G401 (cell line): ENCODE measurements at regions not wholly inside any gene's neighbourhood (a gene's known extent, or its start where the extent isn't known, plus 50 kb on each side); places are given as distances from the start of the nearest gene placed in this dataset.

Experiments used
- DNase-seq: peaks from one replicate; pipeline ENCODE4 v3.0.0-alpha.2; 2015; ENCODE audit warnings: low spot score
- in situ Hi-C: cut with HindIII; loops from 2 replicates; pipeline ENCODE4 v1.10.0; 2016; ENCODE audit warnings: low sequenced_read_pairs, mixed read lengths

GRCh38 chr5:63573380-63573779 is 388.9 kb downstream of the HTR1A start:
- no peak for DNase-seq
- in situ Hi-C loops, result no loop called here

- no peak for DNase-seq
- in situ Hi-C loops, result no loop called here
These were observed 389.5 kb downstream of the HTR1A start for GRCh38 chr5:63572740-63573139.

GRCh38 chr5:63570752-63571151 is 391.5 kb downstream of the HTR1A start:
- no peak for DNase-seq
- in situ Hi-C loops, result no loop called here

GRCh38 chr5:63564789-63565188 is 397.5 kb downstream of the HTR1A start:
- DNase-seq, result no peak
- in situ Hi-C loops, result no loop called here

- DNase-seq, result peak; percentile 73
- in situ Hi-C loops, result no loop called here
These were observed 399.0 kb downstream of the HTR1A start for GRCh38 chr5:63563008-63563917.

GRCh38 chr5:63555874-63556273 is 406.4 kb downstream of the HTR1A start:
- in situ Hi-C loops, result no loop called here
- DNase-seq, result no peak

GRCh38 chr5:63554191-63554590 is 408.1 kb downstream of the HTR1A start:
- in situ Hi-C loops, result no loop called here

GRCh38 chr5:63553073-63553472 is 409.2 kb downstream of the HTR1A start:
- in situ Hi-C loops, result no loop called here

More at GRCh38 chr5:63554191-63554590, 408.1 kb downstream of the HTR1A start:
- DNase-seq, result no peak

GRCh38 chr5:63535840-63536602 is 426.2 kb downstream of the HTR1A start:
- DNase-seq, result no peak
- in situ Hi-C loops, result no loop called here

More at GRCh38 chr5:63553073-63553472, 409.2 kb downstream of the HTR1A start:
- no peak for DNase-seq

GRCh38 chr5:63524281-63524680 is 438.0 kb downstream of the HTR1A start:
- in situ Hi-C loops, result no loop called here
- DNase-seq, result no peak

- DNase-seq, result no peak
- in situ Hi-C loops, result no loop called here
These were observed 446.2 kb downstream of the HTR1A start for GRCh38 chr5:63516006-63516405.

GRCh38 chr5:63500242-63500641 is 462.0 kb downstream of the HTR1A start:
- in situ Hi-C loops, result no loop called here

GRCh38 chr5:63495225-63495624 is 467.0 kb downstream of the HTR1A start:
- in situ Hi-C loops, result no loop called here
- no peak for DNase-seq

More at GRCh38 chr5:63500242-63500641, 462.0 kb downstream of the HTR1A start:
- DNase-seq, result no peak

- DNase-seq, result no peak
- in situ Hi-C loops, result no loop called here
These were observed 478.9 kb downstream of the HTR1A start for GRCh38 chr5:63483338-63483737.

- in situ Hi-C loops, result no loop called here
- no peak for DNase-seq
These were observed 488.8 kb downstream of the HTR1A start for GRCh38 chr5:63473335-63473967.

GRCh38 chr5:63456279-63456678 is 506.0 kb downstream of the HTR1A start:
- no peak for DNase-seq
- in situ Hi-C loops, result no loop called here

- DNase-seq, result no peak
- in situ Hi-C loops, result no loop called here
These were observed 511.1 kb downstream of the HTR1A start for GRCh38 chr5:63451188-63451587.

- no peak for DNase-seq
- in situ Hi-C loops, result no loop called here
These were observed 522.7 kb downstream of the HTR1A start for GRCh38 chr5:63439537-63439936.

GRCh38 chr5:63409737-63410136 is 552.5 kb downstream of the HTR1A start:
- in situ Hi-C loops, result no loop called here
- no peak for DNase-seq

GRCh38 chr5:63408984-63409383 is 553.3 kb downstream of the HTR1A start:
- in situ Hi-C loops, result no loop called here
- no peak for DNase-seq
